ENCODE measurements at regions not wholly inside any gene's neighbourhood (a gene's known extent, or its start where the extent isn't known, plus 50 kb on each side); places are given as distances from the start of the nearest gene placed in this dataset.

GRCh38 chr10:3467052-3467951, 294.7 kb upstream of the PITRM1 start:
- peak; percentile 74 for DNase-seq (ENCODE audit: low read depth)

GRCh38 chr10:3465406-3465891, 292.9 kb upstream of the PITRM1 start:
- no peak for DNase-seq (ENCODE audit: low read depth)

- DNase-seq (ENCODE audit: low read depth) = no peak
These were observed 292.3 kb upstream of the PITRM1 start for GRCh38 chr10:3464760-3465405.

- no peak for DNase-seq (ENCODE audit: low read depth)
These were observed 288.0 kb upstream of the PITRM1 start for GRCh38 chr10:3460420-3461128.

- DNase-seq (ENCODE audit: low read depth) = no peak
These were observed 283.1 kb upstream of the PITRM1 start for GRCh38 chr10:3455385-3456334.

GRCh38 chr10:3452683-3453361, 280.2 kb upstream of the PITRM1 start:
- DNase-seq (ENCODE audit: low read depth) = no peak

GRCh38 chr10:3452173-3452626, 279.6 kb upstream of the PITRM1 start:
- no peak for DNase-seq (ENCODE audit: low read depth)

- no peak for DNase-seq (ENCODE audit: low read depth)
These were observed 279.1 kb upstream of the PITRM1 start for GRCh38 chr10:3451516-3452172.

GRCh38 chr10:3446221-3446620, 273.6 kb upstream of the PITRM1 start:
- no peak for DNase-seq (ENCODE audit: low read depth)

- DNase-seq (ENCODE audit: low read depth) = no peak
These were observed 273.1 kb upstream of the PITRM1 start for GRCh38 chr10:3445648-3446047.

GRCh38 chr10:3442451-3442990, 269.9 kb upstream of the PITRM1 start:
- no peak for DNase-seq (ENCODE audit: low read depth)

- no peak for DNase-seq (ENCODE audit: low read depth)
These were observed 266.6 kb upstream of the PITRM1 start for GRCh38 chr10:3439183-3439582.

GRCh38 chr10:3438606-3439005, 266.0 kb upstream of the PITRM1 start:
- DNase-seq (ENCODE audit: low read depth) = no peak

- no peak for DNase-seq (ENCODE audit: low read depth)
These were observed 263.1 kb upstream of the PITRM1 start for GRCh38 chr10:3435671-3436070.

- no peak for DNase-seq (ENCODE audit: low read depth)
These were observed 261.4 kb upstream of the PITRM1 start for GRCh38 chr10:3433988-3434387.

- DNase-seq (ENCODE audit: low read depth) = no peak
These were observed 260.5 kb upstream of the PITRM1 start for GRCh38 chr10:3433131-3433530.

GRCh38 chr10:3432081-3432825, 259.7 kb upstream of the PITRM1 start:
- DNase-seq (ENCODE audit: low read depth) = no peak

- DNase-seq (ENCODE audit: low read depth) = no peak
These were observed 257.9 kb upstream of the PITRM1 start for GRCh38 chr10:3430501-3430900.

GRCh38 chr10:3429676-3430075, 257.1 kb upstream of the PITRM1 start:
- no peak for DNase-seq (ENCODE audit: low read depth)

Data from forelimb muscle (tissue), 1 donor.